H1 (cell line): ENCODE measurements at regions not wholly inside any gene's neighbourhood (a gene's known extent, or its start where the extent isn't known, plus 50 kb on each side); places are given as distances from the start of the nearest gene placed in this dataset.

ENCODE experiments used
- MAX ChIP-seq: IDR thresholded peaks from 2 replicates; pipeline ENCODE4 v1.6.1; 2012; ENCODE audit warnings: inconsistent platforms

- no peak for TF ChIP-seq MAX
These were observed 1794.1 kb upstream of the RAG2 start (continued) for GRCh38 chr11:38392176-38392575.
